GM12878 (cell line): ENCODE measurements at regions not wholly inside any gene's neighbourhood (a gene's known extent, or its start where the extent isn't known, plus 50 kb on each side); places are given as distances from the start of the nearest gene placed in this dataset.

Source experiments
- ATAC-seq: fragments of 200-7000 bp; cut with Tn5 transposase; 3 replicates; pipeline ENCODE4 v1.9.1; 2020; ENCODE audit warnings: mild to moderate bottlenecking, moderate library complexity
- BruUV-seq: library from RNA; stranded (reverse); fragments of 400-500 nt; replicated peaks from 2 replicates; lab custom pipeline; 2021; lab: Mats Ljungman, UMichigan
- CTCF ChIA-PET: fragments of 300-600 bp; sonication (Branson Sonifier 250); formaldehyde crosslinking; extraction: SDS; loops from one replicate; lab custom pipeline; 2021; ENCODE audit warnings: inconsistent platforms; lab: Yijun Ruan, JAX
- POLR2A ChIA-PET: fragments of 350-600 bp; formaldehyde crosslinking; extraction: SDS; loops from one replicate; lab custom pipeline; 2021; ENCODE audit warnings: inconsistent platforms; lab: Charles Lee
- RAD21 ChIA-PET: fragments of 300-600 bp; sonication (Branson Sonifier 250); formaldehyde crosslinking; loops from one replicate; lab custom pipeline; 2023; ENCODE audit warnings: antibody characterized with exemption; ENCODE audit not compliant: unreplicated experiment; lab: Charles Lee
- SMC1A ChIA-PET: fragments of 300-600 bp; sonication (Branson Sonifier 250); formaldehyde crosslinking; loops from one replicate; lab custom pipeline; 2023; ENCODE audit not compliant: unreplicated experiment, uncharacterized antibody; lab: Charles Lee
- DNase-seq: peaks from one replicate; pipeline ENCODE4 v3.0.0-alpha.2; 2011; ENCODE audit warnings: low read depth, low spot score
- FAIRE-seq: peaks from 3 replicates; lab custom pipeline; 2011; peaks lifted over from hg19 to GRCh38; lab: Jason Lieb, UNC
- H2AFZ ChIP-seq: 2 replicates; pipeline ENCODE4 v1.6.0; 2011; ENCODE audit warnings: low read depth, low read length, control low read depth; ENCODE audit not compliant: control insufficient read depth
- H3K27ac ChIP-seq: 2 replicates; pipeline ENCODE4 v1.5.1; 2011; ENCODE audit warnings: control low read depth; ENCODE audit not compliant: control insufficient read depth, insufficient read depth
- H3K27me3 ChIP-seq, 2 experiments: replicated peaks in 1 of 2; 2 replicates each; pipeline versions ENCODE4 v1.6.0 to v1.6.1; 2011; ENCODE audit warnings: low read length in 1 of 2; ENCODE audit not compliant: control insufficient read depth in 2 of 2, insufficient read depth in 2 of 2
- H3K36me3 ChIP-seq, 2 experiments: 2 replicates each; pipeline ENCODE4 v1.5.1; 2011; ENCODE audit warnings: low read length in 1 of 2; ENCODE audit not compliant: control insufficient read depth in 2 of 2, insufficient read depth in 2 of 2
- H3K4me1 ChIP-seq: 2 replicates; pipeline ENCODE4 v1.6.1; 2011; ENCODE audit warnings: mild to moderate bottlenecking, low read length, moderate library complexity, mixed read lengths; ENCODE audit not compliant: control insufficient read depth, insufficient read depth
- H3K4me2 ChIP-seq: 2 replicates; pipeline ENCODE4 v1.6.0; 2011; ENCODE audit warnings: control low read depth; ENCODE audit not compliant: control insufficient read depth, insufficient read depth
- H3K4me3 ChIP-seq: fragments of 200-600 bp; sonication (generic); 2 replicates; pipeline ENCODE4 v1.5.1; 2016
- H3K79me2 ChIP-seq: 2 replicates; pipeline ENCODE4 v1.6.0; 2011; ENCODE audit warnings: low read length; ENCODE audit not compliant: control insufficient read depth, insufficient read depth
- H3K9ac ChIP-seq: 2 replicates; pipeline ENCODE4 v1.8.0; 2011; ENCODE audit warnings: low read length, control low read depth, mixed read lengths; ENCODE audit not compliant: control insufficient read depth, insufficient read depth
- H3K9me3 ChIP-seq: replicated peaks from 3 replicates; pipeline ENCODE4 v1.5.1; 2011; ENCODE audit warnings: mild to moderate bottlenecking, low read length; ENCODE audit not compliant: control insufficient read depth, insufficient read depth
- H4K20me1 ChIP-seq: 2 replicates; pipeline ENCODE4 v1.6.0; 2011; ENCODE audit not compliant: control insufficient read depth, insufficient read depth
- BACH1 ChIP-seq: fragments of 450-650 bp; IDR thresholded peaks from 2 replicates; pipeline ENCODE4 v1.6.1; 2017; ENCODE audit warnings: mild to moderate bottlenecking, borderline replicate concordance
- CBFB ChIP-seq: IDR thresholded peaks from 2 replicates; pipeline ENCODE4 v1.6.1; 2016; ENCODE audit warnings: antibody characterized with exemption, low read depth
- CHD4 ChIP-seq: fragments of 200-600 bp; sonication (generic); IDR thresholded peaks from 2 replicates; pipeline ENCODE4 v1.6.1; 2016; ENCODE audit warnings: mild to moderate bottlenecking
- FOS ChIP-seq: IDR thresholded peaks from 3 replicates; pipeline ENCODE4 v1.6.1; 2011; ENCODE audit warnings: borderline replicate concordance; ENCODE audit not compliant: insufficient read length; ENCODE audit errors: extremely low read depth
- HCFC1 ChIP-seq: fragments of 150-350 bp; IDR thresholded peaks from 2 replicates; pipeline ENCODE4 v1.6.1; 2014; ENCODE audit warnings: low read length
- IKZF1 ChIP-seq: fragments of 450-650 bp; conservative IDR thresholded peaks from 2 replicates; pipeline ENCODE4 v1.6.1; 2017; ENCODE audit warnings: antibody characterized with exemption, mild to moderate bottlenecking
- IKZF2 ChIP-seq, 2 experiments: fragments of 450-650 bp; IDR thresholded peaks; 2 replicates each; pipeline ENCODE4 v1.6.1; 2017; ENCODE audit warnings: mild to moderate bottlenecking in 2 of 2, moderate library complexity in 2 of 2
- IRF4 ChIP-seq: IDR thresholded peaks from 2 replicates; pipeline ENCODE4 v1.6.1; 2011; ENCODE audit warnings: low read depth, low read length
- MEF2A ChIP-seq: IDR thresholded peaks from 2 replicates; pipeline ENCODE4 v1.6.1; 2011; ENCODE audit warnings: low read depth, mild to moderate bottlenecking, low read length, moderate library complexity; ENCODE audit not compliant: insufficient read depth
- MXI1 ChIP-seq: fragments of 150-350 bp; IDR thresholded peaks from 2 replicates; pipeline ENCODE4 v1.6.1; 2011; ENCODE audit warnings: low read depth, mild to moderate bottlenecking, inconsistent platforms, low read length, improper control_type of control experiment
- MYC ChIP-seq: IDR thresholded peaks from 2 replicates; pipeline ENCODE4 v1.6.1; 2011; ENCODE audit warnings: mild to moderate bottlenecking, low read length, moderate library complexity, inconsistent platforms; ENCODE audit not compliant: insufficient read depth, insufficient replicate concordance, insufficient read length, severe bottlenecking
- NR2C2 ChIP-seq: IDR thresholded peaks from 2 replicates; pipeline ENCODE4 v1.6.1; 2011; ENCODE audit warnings: borderline replicate concordance, low read depth; ENCODE audit not compliant: control insufficient read depth, insufficient read length
- PKNOX1 ChIP-seq: fragments of 450-650 bp; IDR thresholded peaks from 2 replicates; pipeline ENCODE4 v1.6.1; 2016; ENCODE audit warnings: mild to moderate bottlenecking
- POLR2A ChIP-seq: IDR thresholded peaks from 2 replicates; pipeline ENCODE4 v1.6.1; 2011; ENCODE audit warnings: low read depth, mild to moderate bottlenecking, low read length
- SIN3A ChIP-seq: IDR thresholded peaks from 2 replicates; pipeline ENCODE4 v1.6.1; 2012; ENCODE audit warnings: low read depth, low read length, improper control_type of control experiment
- TCF7 ChIP-seq: IDR thresholded peaks from 2 replicates; pipeline ENCODE4 v1.6.1; 2014; ENCODE audit warnings: antibody characterized with exemption, borderline replicate concordance
- ZBED1 ChIP-seq: IDR thresholded peaks from 2 replicates; pipeline ENCODE4 v1.6.1; 2016; ENCODE audit warnings: borderline replicate concordance
- ZBTB33 ChIP-seq: fragments of 450-650 bp; IDR thresholded peaks from 2 replicates; pipeline ENCODE4 v1.6.1; 2017; ENCODE audit warnings: mild to moderate bottlenecking
- ZZZ3 ChIP-seq: IDR thresholded peaks from 2 replicates; pipeline ENCODE4 v1.6.1; 2011; ENCODE audit warnings: low read depth; ENCODE audit not compliant: control insufficient read depth, insufficient read length
- WGBS: methylation state at CpG from one replicate; pipeline ENCODE4 v1.1.6; 2016; ENCODE audit warnings: low lambda C conversion rate; ENCODE audit not compliant: insufficient replicate concordance, insufficient coverage; ENCODE audit errors: missing lambda C conversion rate; 5-methylcytosine and 5-hydroxymethylcytosine counted together
- in situ Hi-C: fragments of 300-500 bp; cut with MboI; formaldehyde crosslinking; loops from 9 replicates; pipeline ENCODE4 v1.14.3; 2018; ENCODE audit warnings: mixed read lengths
- intact Hi-C: fragments of 100-400 bp; cut with micrococcal nuclease; formaldehyde crosslinking; loops from one replicate; pipeline ENCODE4 v1.14.2; 2022; ENCODE audit not compliant: unreplicated experiment
- TF ChIP-seq, protein P1 (sequence below): fragments of 450-650 bp; formaldehyde crosslinking; IDR thresholded peaks from 2 replicates; pipeline ENCODE4 v1.4.0; 2022; ENCODE audit warnings: mild to moderate bottlenecking, moderate library complexity

DNA sequence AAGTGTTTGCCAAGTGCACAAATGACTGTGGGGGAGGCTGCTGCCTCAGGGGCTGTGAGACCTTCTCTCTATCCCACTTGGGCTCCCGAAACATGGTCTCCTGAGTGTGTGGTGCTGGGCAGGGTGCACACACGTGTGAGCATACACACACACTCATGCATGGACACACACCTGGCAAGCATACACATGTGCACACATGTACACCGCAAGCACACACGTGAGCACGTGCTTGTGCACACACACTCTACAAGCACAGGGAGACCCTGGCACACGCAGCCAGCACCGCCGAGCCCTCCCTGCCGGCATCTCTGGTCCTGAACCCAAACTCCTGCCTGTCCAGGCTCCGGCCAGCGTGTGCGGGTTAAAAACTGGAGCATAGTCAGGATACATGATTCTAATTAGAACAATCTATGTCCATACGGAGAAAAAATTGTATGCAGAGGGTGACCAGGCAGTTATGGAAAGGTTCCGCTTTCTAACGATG is 79.4 kb upstream of the TTC34 start:
- no peaks in the 10 kb centered on the region for H3K27me3 ChIP-seq
- no peak overlapping the region for H3K4me2 ChIP-seq
- intact Hi-C loops (no loop called here), in situ Hi-C loops (no loop called here)
- H3K79me2 ChIP-seq, result no peaks in the 10 kb centered on the region
- no peaks in the 10 kb centered on the region for H4K20me1 ChIP-seq
- H3K9me3 ChIP-seq, result no peaks in the 10 kb centered on the region; the same call in 2 of the 3 replicates
- TF ChIP-seq CBFB (no peak), ZBED1 (no peak), FOS (no peak), IKZF2 (IDR thresholded peaks at IDR 0.05) (no peak), MYC (no peak), CHD4 (no peak), MXI1 (no peak), BACH1 (no peak), PKNOX1 (no peak), ZBTB33 (no peak), POLR2A (no peak), NR2C2 (no peak), SIN3A (no peak), TCF7 (no peak), MEF2A (no peak), IRF4 (no peak), IKZF1 (no peak), ZZZ3 (no peak), HCFC1 (no peak)
- TF ChIP-seq, protein P1, sequence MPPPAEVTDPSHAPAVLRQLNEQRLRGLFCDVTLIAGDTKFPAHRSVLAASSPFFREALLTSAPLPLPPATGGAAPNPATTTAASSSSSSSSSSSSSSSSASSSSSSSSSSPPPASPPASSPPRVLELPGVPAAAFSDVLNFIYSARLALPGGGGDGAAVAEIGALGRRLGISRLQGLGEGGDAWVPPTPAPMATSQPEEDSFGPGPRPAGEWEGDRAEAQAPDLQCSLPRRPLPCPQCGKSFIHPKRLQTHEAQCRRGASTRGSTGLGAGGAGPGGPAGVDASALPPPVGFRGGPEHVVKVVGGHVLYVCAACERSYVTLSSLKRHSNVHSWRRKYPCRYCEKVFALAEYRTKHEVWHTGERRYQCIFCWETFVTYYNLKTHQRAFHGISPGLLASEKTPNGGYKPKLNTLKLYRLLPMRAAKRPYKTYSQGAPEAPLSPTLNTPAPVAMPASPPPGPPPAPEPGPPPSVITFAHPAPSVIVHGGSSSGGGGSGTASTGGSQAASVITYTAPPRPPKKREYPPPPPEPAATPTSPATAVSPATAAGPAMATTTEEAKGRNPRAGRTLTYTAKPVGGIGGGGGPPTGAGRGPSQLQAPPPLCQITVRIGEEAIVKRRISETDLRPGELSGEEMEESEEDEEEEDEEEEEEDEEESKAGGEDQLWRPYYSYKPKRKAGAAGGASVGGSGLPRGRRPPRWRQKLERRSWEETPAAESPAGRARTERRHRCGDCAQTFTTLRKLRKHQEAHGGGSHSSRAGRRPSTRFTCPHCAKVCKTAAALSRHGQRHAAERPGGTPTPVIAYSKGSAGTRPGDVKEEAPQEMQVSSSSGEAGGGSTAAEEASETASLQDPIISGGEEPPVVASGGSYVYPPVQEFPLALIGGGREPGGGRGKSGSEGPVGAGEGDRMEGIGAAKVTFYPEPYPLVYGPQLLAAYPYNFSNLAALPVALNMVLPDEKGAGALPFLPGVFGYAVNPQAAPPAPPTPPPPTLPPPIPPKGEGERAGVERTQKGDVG (CRISPR knock-in tag), result no peak
- no peak overlapping the region for H3K27ac ChIP-seq
- ChIA-PET RAD21 (no interaction called here), SMC1A (no interaction called here), POLR2A (no interaction called here), CTCF (no interaction called here)
- 51% methylated on average over 15 of the region's 15 CpGs for WGBS
- no peak overlapping the region for H3K9ac ChIP-seq
- no TSS peak for BruUV-seq
- no peak for ATAC-seq
- no peak for DNase-seq
- no peak overlapping the region for H3K4me3 ChIP-seq
- no peak for FAIRE-seq
- H3K4me1 ChIP-seq, result no peaks in the 10 kb centered on the region
- H2AFZ ChIP-seq, result no peak overlapping the region
- H3K36me3 ChIP-seq, result no peaks in the 10 kb centered on the region
